GM19043 (cell line): ENCODE measurements at regions not wholly inside any gene's neighbourhood (a gene's known extent, or its start where the extent isn't known, plus 50 kb on each side); places are given as distances from the start of the nearest gene placed in this dataset.
"Not testable (repeated sequence)": the region's sequence is repeated elsewhere in the genome, so short reads cannot be mapped to it uniquely, and the experiment has no call there.

Experiments used
- ATAC-seq: cut with Tn5 transposase; IDR thresholded peaks from one replicate; pipeline ENCODE4 v1.9.1; 2021; ENCODE audit warnings: low read depth; ENCODE audit not compliant: unreplicated experiment

GRCh38 chr3:150249779-150250470 is 158.2 kb upstream of the TSC22D2 start:
- ATAC-seq, result no peak

- ATAC-seq, result no peak
Measured at GRCh38 chr3:150248888-150249681, 159.0 kb upstream of the TSC22D2 start.

- no peak for ATAC-seq
Measured at GRCh38 chr3:150248116-150248887, 159.8 kb upstream of the TSC22D2 start.

- no peak for ATAC-seq
Measured at GRCh38 chr3:150247441-150247840, 160.7 kb upstream of the TSC22D2 start.

- no peak for ATAC-seq
Measured at GRCh38 chr3:150243466-150243865, 164.6 kb upstream of the TSC22D2 start.

GRCh38 chr3:150242220-150242936 is 165.7 kb upstream of the TSC22D2 start:
- ATAC-seq, result no peak

- no peak for ATAC-seq
Measured at GRCh38 chr3:150240891-150241290, 167.2 kb upstream of the TSC22D2 start.

- ATAC-seq, result no peak
Measured at GRCh38 chr3:150239766-150240165, 168.3 kb upstream of the TSC22D2 start.

GRCh38 chr3:150238995-150239619 is 169.0 kb upstream of the TSC22D2 start:
- ATAC-seq, result no peak

GRCh38 chr3:150238048-150238802 is 169.9 kb upstream of the TSC22D2 start:
- no peak for ATAC-seq

- ATAC-seq, result no peak
Measured at GRCh38 chr3:150237490-150237889, 170.6 kb upstream of the TSC22D2 start.

GRCh38 chr3:150236316-150237082 is 171.6 kb upstream of the TSC22D2 start:
- ATAC-seq, result no peak

GRCh38 chr3:150235799-150236198 is 172.3 kb upstream of the TSC22D2 start:
- ATAC-seq, result no peak

GRCh38 chr3:150232992-150233451 is 175.1 kb upstream of the TSC22D2 start:
- no peak for ATAC-seq

- ATAC-seq, result no peak
Measured at GRCh38 chr3:150230037-150230436, 178.1 kb upstream of the TSC22D2 start.

GRCh38 chr3:150228626-150229025 is 179.5 kb upstream of the TSC22D2 start:
- not testable (repeated sequence) for ATAC-seq

- no peak for ATAC-seq
Measured at GRCh38 chr3:150227839-150228238, 180.3 kb upstream of the TSC22D2 start.

GRCh38 chr3:150225986-150226385 is 182.1 kb upstream of the TSC22D2 start:
- ATAC-seq, result no peak

- no peak for ATAC-seq
Measured at GRCh38 chr3:150223558-150223957, 184.5 kb upstream of the TSC22D2 start.
